HCT116 (cell line): ENCODE measurements at regions not wholly inside any gene's neighbourhood (a gene's known extent, or its start where the extent isn't known, plus 50 kb on each side); places are given as distances from the start of the nearest gene placed in this dataset.

Source experiments
- ATAC-seq: fragments of 200-7000 bp; cut with Tn5 transposase; 2 replicates; pipeline ENCODE4 v1.9.1; 2020; ENCODE audit warnings: mild to moderate bottlenecking, moderate library complexity
- BruUV-seq: library from RNA; stranded (reverse); fragments of 400-500 nt; replicated peaks from 2 replicates; lab custom pipeline; 2021; lab: Mats Ljungman, UMichigan
- CTCF ChIA-PET: fragments of 300-600 bp; sonication (Branson Sonifier 250); formaldehyde crosslinking; loops from one replicate; lab custom pipeline; 2021; ENCODE audit warnings: antibody characterized with exemption; lab: Charles Lee
- POLR2A ChIA-PET: fragments of 300-600, 350-600 bp; sonication (Branson Sonifier 250); formaldehyde crosslinking; loops from one replicate; lab custom pipeline; 2021; ENCODE audit warnings: antibody characterized with exemption; lab: Charles Lee
- RAD21 ChIA-PET, 2 experiments: fragments of 300-600 bp; sonication (Branson Sonifier 250); formaldehyde crosslinking; loops; one replicate each; lab custom pipeline; 2023; ENCODE audit warnings: low total read pairs in 2 of 2; ENCODE audit not compliant: uncharacterized antibody in 2 of 2, unreplicated experiment in 2 of 2, low non-redundant PET in 1 of 2; lab: Charles Lee
- DNase-seq: peaks from one replicate; pipeline ENCODE4 v3.0.0-alpha.2; 2010; ENCODE audit warnings: low read depth, low spot score
- H2AFZ ChIP-seq: fragments of 200-600 bp; shearing (Covaris generic), sonication (generic); 2 replicates; pipeline ENCODE4 v1.6.1; 2017; ENCODE audit warnings: low read depth, mixed run types, mixed read lengths, antibody characterized with exemption, low read length; ENCODE audit not compliant: poor library complexity, severe bottlenecking
- H3K27ac ChIP-seq: 2 replicates; pipeline ENCODE4 v1.5.1; 2012; ENCODE audit warnings: low read depth, low read length
- H3K27me3 ChIP-seq: fragments of 200-600 bp; sonication (generic); 2 replicates; pipeline ENCODE4 v1.6.1; 2016; ENCODE audit warnings: mixed run types, low read length, mixed read lengths; ENCODE audit not compliant: insufficient read depth
- H3K36me3 ChIP-seq, 2 experiments: fragments of 200-500 bp in 1 of 2; fragments of 200-600 bp in 1 of 2; sonication (Bioruptor generic) in 1 of 2; sonication (generic) in 1 of 2; 2 replicates each; pipeline versions ENCODE4 v1.5.1 to v1.6.1; 2014 to 2016; ENCODE audit warnings: low read length in 2 of 2, inconsistent platforms in 1 of 2, mixed read lengths in 1 of 2, mixed run types in 1 of 2; ENCODE audit not compliant: insufficient read depth in 2 of 2, control insufficient read depth in 1 of 2
- H3K4me1 ChIP-seq, 2 experiments: fragments of 200-600 bp in 1 of 2; sonication (generic) in 1 of 2; 2 replicates each; pipeline versions ENCODE4 v1.5.1 to v1.6.1; 2012 to 2017; ENCODE audit warnings: low read length in 2 of 2, inconsistent platforms in 1 of 2, mild to moderate bottlenecking in 1 of 2, mixed read lengths in 1 of 2, mixed run types in 1 of 2, moderate library complexity in 1 of 2; ENCODE audit not compliant: insufficient read depth in 2 of 2, control insufficient read depth in 1 of 2
- H3K4me2 ChIP-seq: fragments of 200-600 bp; sonication (generic); 2 replicates; pipeline ENCODE4 v1.6.1; 2017; ENCODE audit warnings: mixed run types, low read length, mixed read lengths
- H3K4me3 ChIP-seq, 2 experiments: fragments of 200-600 bp in 1 of 2; sonication (generic) in 1 of 2; replicated peaks in 1 of 2; 2 replicates each; pipeline ENCODE4 v1.5.1; 2011 to 2016; ENCODE audit warnings: low read length in 2 of 2, control low read depth in 1 of 2, low read depth in 1 of 2, mild to moderate bottlenecking in 1 of 2, mixed read lengths in 1 of 2, mixed run types in 1 of 2
- H3K79me2 ChIP-seq: fragments of 200-600 bp; sonication (generic); 2 replicates; pipeline ENCODE4 v1.6.1; 2017; ENCODE audit warnings: mild to moderate bottlenecking, mixed run types, low read length, moderate library complexity, mixed read lengths; ENCODE audit not compliant: insufficient read depth
- H3K9ac ChIP-seq: fragments of 200-600 bp; sonication (generic); 2 replicates; pipeline ENCODE4 v1.6.1; 2016; ENCODE audit warnings: low read length, mixed read lengths
- H3K9me2 ChIP-seq: fragments of 200-600 bp; sonication (generic), shearing (Covaris generic); 2 replicates; pipeline ENCODE4 v1.6.1; 2017; ENCODE audit warnings: mixed run types, mild to moderate bottlenecking, moderate library complexity; ENCODE audit not compliant: insufficient read depth
- H3K9me3 ChIP-seq, 2 experiments: fragments of 200-500 bp in 1 of 2; fragments of 200-600 bp in 1 of 2; sonication (Bioruptor generic) in 1 of 2; sonication (generic) in 1 of 2; 2 replicates each; pipeline ENCODE4 v1.6.1; 2014 to 2017; ENCODE audit warnings: low read length in 2 of 2, mixed read lengths in 2 of 2, inconsistent platforms in 1 of 2, low read depth in 1 of 2, mild to moderate bottlenecking in 1 of 2, mixed run types in 1 of 2, moderate library complexity in 1 of 2; ENCODE audit not compliant: control insufficient read depth in 1 of 2, insufficient read depth in 1 of 2
- H4K20me1 ChIP-seq: fragments of 200-600 bp; sonication (generic), shearing (Covaris generic); 2 replicates; pipeline ENCODE4 v1.6.1; 2017; ENCODE audit warnings: mixed run types, mild to moderate bottlenecking, moderate library complexity; ENCODE audit not compliant: insufficient read depth
- CEBPB ChIP-seq: IDR thresholded peaks from 2 replicates; pipeline ENCODE4 v1.6.1; 2012; ENCODE audit warnings: low read depth
- EGR1 ChIP-seq: IDR thresholded peaks from 2 replicates; pipeline ENCODE4 v1.6.1; 2012; ENCODE audit warnings: low read depth
- ELF1 ChIP-seq: IDR thresholded peaks from 2 replicates; pipeline ENCODE4 v1.6.1; 2012; ENCODE audit warnings: low read depth, borderline replicate concordance
- EZH2 ChIP-seq: fragments of 200-600 bp; sonication (generic); IDR thresholded peaks from 2 replicates; pipeline ENCODE4 v1.6.1; 2017; ENCODE audit warnings: antibody characterized with exemption, mixed run types
- JUND ChIP-seq: IDR thresholded peaks from 2 replicates; pipeline ENCODE4 v1.6.1; 2012
- MAX ChIP-seq: IDR thresholded peaks from 2 replicates; pipeline ENCODE4 v1.6.1; 2012
- POLR2A ChIP-seq: IDR thresholded peaks from 2 replicates; pipeline ENCODE4 v1.7.0; 2011; ENCODE audit warnings: borderline replicate concordance; ENCODE audit not compliant: insufficient read depth, insufficient read length; ENCODE audit errors: extremely low read depth
- POLR2AphosphoS5 ChIP-seq: IDR thresholded peaks from 2 replicates; pipeline ENCODE4 v1.6.1; 2011; ENCODE audit warnings: mild to moderate bottlenecking, low read depth, low read length, moderate library complexity
- RAD21 ChIP-seq: IDR thresholded peaks from 2 replicates; pipeline ENCODE4 v1.6.1; 2012; ENCODE audit warnings: low read depth, mild to moderate bottlenecking
- REST ChIP-seq: IDR thresholded peaks from 2 replicates; pipeline ENCODE4 v1.6.1; 2012; ENCODE audit warnings: low read depth
- ZBTB33 ChIP-seq: IDR thresholded peaks from 2 replicates; pipeline ENCODE4 v1.6.1; 2011; ENCODE audit warnings: mild to moderate bottlenecking, low read length, moderate library complexity; ENCODE audit not compliant: insufficient replicate concordance; ENCODE audit errors: extremely low read depth
- ZNF274 ChIP-seq: fragments of 200-500 bp; sonication (Bioruptor generic); IDR thresholded peaks from 2 replicates; pipeline ENCODE4 v1.6.1; 2014; ENCODE audit warnings: mild to moderate bottlenecking, low read depth, low read length, inconsistent platforms
- intact Hi-C: fragments of 100-400 bp; cut with micrococcal nuclease; formaldehyde crosslinking; loops from 2 replicates; pipeline ENCODE4 v1.10.0; 2022

GRCh38 chr1:101683561-101683960 is 313.2 kb downstream of the OLFM3 start (continued):
- TF ChIP-seq CEBPB: no peak
- no peak for TF ChIP-seq POLR2AphosphoS5

- TF ChIP-seq JUND (no peak), RAD21 (no peak), REST (no peak), EGR1 (no peak), EZH2 (no peak), ELF1 (no peak), ZNF274 (no peak), MAX (no peak), POLR2A (no peak), ZBTB33 (no peak), CEBPB (no peak)
- H3K27me3 ChIP-seq: no peaks in the 10 kb centered on the region
- H3K9me2 ChIP-seq: no peaks in the 10 kb centered on the region
- H4K20me1 ChIP-seq: no peaks in the 10 kb centered on the region
- ATAC-seq (no peak), DNase-seq (no peak)
- no peak overlapping the region for H3K27ac ChIP-seq
- intact Hi-C loops: no loop called here
- H3K79me2 ChIP-seq: no peaks in the 10 kb centered on the region
- no peak overlapping the region for H3K9ac ChIP-seq
- no peaks in the 10 kb centered on the region for H3K36me3 ChIP-seq
- BruUV-seq: no TSS peak
- no peaks in the 10 kb centered on the region for H3K9me3 ChIP-seq
- no peak overlapping the region for H3K4me3 ChIP-seq
- ChIA-PET CTCF (no interaction called here), RAD21 (no interaction called here), POLR2A (no interaction called here)
- H3K4me1 ChIP-seq: no peaks in the 10 kb centered on the region
- no peak overlapping the region for H3K4me2 ChIP-seq
- H2AFZ ChIP-seq: no peak overlapping the region
These were observed 299.7 kb downstream of the OLFM3 start for GRCh38 chr1:101697072-101697471.
